K562 (cell line): ENCODE measurements at regions not wholly inside any gene's neighbourhood (a gene's known extent, or its start where the extent isn't known, plus 50 kb on each side); places are given as distances from the start of the nearest gene placed in this dataset.

ENCODE experiments used
- ATAC-seq: fragments of 200-7000 bp; cut with Tn5 transposase; 3 replicates; pipeline ENCODE4 v1.9.1; 2020; ENCODE audit warnings: moderate library complexity
- BruUV-seq: library from RNA; stranded (reverse); fragments of 400-500 nt; replicated peaks from 2 replicates; lab custom pipeline; 2021; lab: Mats Ljungman, UMichigan
- CTCF ChIA-PET: fragments of 300-600 bp; formaldehyde crosslinking; extraction: SDS; loops from one replicate; lab custom pipeline; 2021; ENCODE audit warnings: low intra/inter-chr PET ratio; lab: Yijun Ruan, JAX
- POLR2A ChIA-PET: fragments of 300-600, 350-650 bp; sonication (Branson Sonifier 250); formaldehyde crosslinking; extraction: SDS; loops from one replicate; lab custom pipeline; 2021; ENCODE audit warnings: antibody characterized with exemption, inconsistent platforms; lab: Yijun Ruan, JAX
- DNase-seq, 4 experiments: peaks; one replicate each; pipeline versions ENCODE4 v3.0.0 to v3.0.0-alpha.2; 2011 to 2018; ENCODE audit warnings: low spot score in 3 of 4, mixed read lengths in 3 of 4; ENCODE audit errors: extremely low read depth in 1 of 4
- FAIRE-seq: peaks from 2 replicates; lab custom pipeline; 2011; peaks lifted over from hg19 to GRCh38; lab: Jason Lieb, UNC
- H2AFZ ChIP-seq: 2 replicates; pipeline ENCODE4 v1.6.0; 2011; ENCODE audit warnings: low read depth, low read length, control low read depth, inconsistent platforms
- H3K27ac ChIP-seq: fragments of 200-600 bp; 3 replicates; pipeline ENCODE4 v1.8.0; 2011; ENCODE audit warnings: low read depth, mild to moderate bottlenecking, control low read depth, inconsistent platforms, low read length, moderate library complexity, mixed read lengths; ENCODE audit errors: extremely low read depth
- H3K27me3 ChIP-seq, 2 experiments: fragments of 300-600 bp in 1 of 2; 2 replicates in 1 of 2; 3 replicates in 1 of 2; pipeline versions ENCODE4 v1.6.0 to v1.8.0; 2011; ENCODE audit warnings: inconsistent platforms in 2 of 2, low read length in 2 of 2, mild to moderate bottlenecking in 1 of 2, mixed read lengths in 1 of 2, moderate library complexity in 1 of 2; ENCODE audit not compliant: control insufficient read depth in 2 of 2, insufficient read depth in 2 of 2
- H3K36me3 ChIP-seq: fragments of 300-600 bp; 3 replicates; pipeline ENCODE4 v1.8.0; 2011; ENCODE audit warnings: mild to moderate bottlenecking, low read length, inconsistent platforms; ENCODE audit not compliant: control insufficient read depth, insufficient read depth
- H3K4me1 ChIP-seq, 2 experiments: fragments of 200-600 bp in 1 of 2; replicated peaks in 1 of 2; 2 replicates in 1 of 2; 3 replicates in 1 of 2; pipeline versions ENCODE4 v1.5.1 to v1.8.0; 2011; ENCODE audit warnings: inconsistent platforms in 2 of 2, low read length in 2 of 2, mild to moderate bottlenecking in 1 of 2, mixed read lengths in 1 of 2, moderate library complexity in 1 of 2; ENCODE audit not compliant: control insufficient read depth in 2 of 2, insufficient read depth in 2 of 2
- H3K4me2 ChIP-seq: 2 replicates; pipeline ENCODE4 v1.6.1; 2011; ENCODE audit warnings: low read length, control low read depth, inconsistent platforms, mixed read lengths; ENCODE audit not compliant: insufficient read depth
- H3K4me3 ChIP-seq: fragments of 200-600 bp; sonication (generic), shearing (Covaris generic); 2 replicates; pipeline ENCODE4 v1.5.1; 2016; ENCODE audit warnings: control low read depth, inconsistent platforms
- H3K79me2 ChIP-seq: fragments of 200-600 bp; 3 replicates; pipeline ENCODE4 v1.8.0; 2011; ENCODE audit warnings: low read length, inconsistent platforms; ENCODE audit not compliant: control insufficient read depth, insufficient read depth
- H3K9ac ChIP-seq, 2 experiments: 2 replicates each; pipeline versions ENCODE4 v1.6.0 to v1.6.1; 2011; ENCODE audit warnings: low read depth in 2 of 2, low read length in 2 of 2, control low read depth in 1 of 2, inconsistent platforms in 1 of 2, mild to moderate bottlenecking in 1 of 2, mixed read lengths in 1 of 2; ENCODE audit not compliant: insufficient read depth in 1 of 2
- H3K9me1 ChIP-seq: one replicate; pipeline ENCODE4 v1.6.0; 2011; ENCODE audit warnings: inconsistent platforms, mild to moderate bottlenecking, low read length, moderate library complexity; ENCODE audit not compliant: control insufficient read depth, insufficient read depth
- H3K9me3 ChIP-seq: replicated peaks from 2 replicates; pipeline ENCODE4 v1.5.1; 2011; ENCODE audit warnings: low read depth, low read length, inconsistent platforms; ENCODE audit not compliant: control insufficient read depth, insufficient read depth
- H4K20me1 ChIP-seq: replicated peaks from 2 replicates; pipeline ENCODE4 v1.6.1; 2011; ENCODE audit warnings: low read length, inconsistent platforms, mixed read lengths; ENCODE audit not compliant: control insufficient read depth, insufficient read depth
- ARID1B ChIP-seq: fragments of 450-650 bp; IDR thresholded peaks from 2 replicates; pipeline ENCODE4 v1.6.1; 2016; ENCODE audit warnings: antibody characterized with exemption, mild to moderate bottlenecking, inconsistent platforms
- ARID3B ChIP-seq: fragments of 250-450 bp; sonication (Bioruptor Pico); IDR thresholded peaks from 2 replicates; pipeline ENCODE4 v1.4.0; 2020; ENCODE audit warnings: borderline replicate concordance
- GATA2 ChIP-seq: sonication (generic); formaldehyde crosslinking; IDR thresholded peaks from 2 replicates; pipeline ENCODE4 v1.4.0; 2020; ENCODE audit warnings: mild to moderate bottlenecking, missing genetic modification reagents
- PCBP1 ChIP-seq: fragments of 200-400 bp; formaldehyde crosslinking; IDR thresholded peaks from 2 replicates; pipeline ENCODE4 v1.6.1; 2018; ENCODE audit warnings: mild to moderate bottlenecking, low read depth, low read length; ENCODE audit not compliant: poor library complexity, severe bottlenecking
- USF1 ChIP-seq: sonication (generic); formaldehyde crosslinking; IDR thresholded peaks from 2 replicates; pipeline ENCODE4 v1.9.0; 2022; ENCODE audit warnings: mild to moderate bottlenecking, missing genetic modification reagents
- ZFP91 ChIP-seq: sonication (generic); formaldehyde crosslinking; IDR thresholded peaks from 2 replicates; pipeline ENCODE4 v1.8.0; 2022; ENCODE audit warnings: mild to moderate bottlenecking, missing genetic modification reagents
- ZNF212 ChIP-seq: fragments of 450-650 bp; formaldehyde crosslinking; IDR thresholded peaks from 2 replicates; pipeline ENCODE4 v1.4.0; 2020; ENCODE audit warnings: mild to moderate bottlenecking
- ZNF354B ChIP-seq: fragments of 250-450 bp; sonication (Bioruptor Pico); IDR thresholded peaks from 2 replicates; pipeline ENCODE4 v1.4.0; 2020
- whole genome bisulfite sequencing: fragments of 100-300 bp; shearing (Covaris generic); methylation state at CpG from one replicate; pipeline ENCODE4 v1.1.6; 2016; ENCODE audit warnings: low coverage, mixed read lengths; ENCODE audit not compliant: insufficient coverage; ENCODE audit errors: missing lambda C conversion rate; 5-methylcytosine and 5-hydroxymethylcytosine counted together
- in situ Hi-C: fragments of 300-500 bp; cut with MboI; formaldehyde crosslinking; loops from 4 replicates; pipeline ENCODE4 v1.15.0; 2018; ENCODE audit warnings: inconsistent platforms, mixed read lengths
- intact Hi-C: fragments of 100-400 bp; cut with micrococcal nuclease; formaldehyde crosslinking; loops from 2 replicates; pipeline ENCODE4 v1.14.2; 2022
- TF ChIP-seq, protein P1 (sequence below), 2 experiments: IDR thresholded peaks; 2 replicates each; pipeline ENCODE4 v1.6.1; 2012; ENCODE audit warnings: improper control_type of control experiment in 2 of 2, low read depth in 2 of 2, low read length in 2 of 2, borderline replicate concordance in 1 of 2

- Histone ChIP-seq H3K79me2 (no peaks in the 10 kb centered on the region), H3K27ac (no peak overlapping the region), H3K4me1 (no peaks in the 10 kb centered on the region), H3K9me3 (no peaks in the 10 kb centered on the region; the same call in 1 of the 2 replicates), H3K36me3 (no peaks in the 10 kb centered on the region), H2AFZ (no peak overlapping the region), H4K20me1 (no peaks in the 10 kb centered on the region), H3K9ac (no peak overlapping the region), H3K4me2 (no peak overlapping the region), H3K27me3 (no peaks in the 10 kb centered on the region), H3K9me1 (no peaks in the 10 kb centered on the region), H3K4me3 (no peak overlapping the region)
- no TSS peak for BruUV-seq
- ChIA-PET CTCF (no interaction called here), POLR2A (no interaction called here)
- in situ Hi-C loops: no loop called here
- TF ChIP-seq USF1 (CRISPR knock-in tag) (no peak), PCBP1 (no peak)
- intact Hi-C loops: no loop called here
- ATAC-seq: no peak
- no peak for DNase-seq
- 5% methylated on average over 2 of the region's 2 CpGs for WGBS
- FAIRE-seq: no peak
Measured at GRCh38 chr4:157838366-157838765, 334.5 kb downstream of the GASK1B start.

DNA sequence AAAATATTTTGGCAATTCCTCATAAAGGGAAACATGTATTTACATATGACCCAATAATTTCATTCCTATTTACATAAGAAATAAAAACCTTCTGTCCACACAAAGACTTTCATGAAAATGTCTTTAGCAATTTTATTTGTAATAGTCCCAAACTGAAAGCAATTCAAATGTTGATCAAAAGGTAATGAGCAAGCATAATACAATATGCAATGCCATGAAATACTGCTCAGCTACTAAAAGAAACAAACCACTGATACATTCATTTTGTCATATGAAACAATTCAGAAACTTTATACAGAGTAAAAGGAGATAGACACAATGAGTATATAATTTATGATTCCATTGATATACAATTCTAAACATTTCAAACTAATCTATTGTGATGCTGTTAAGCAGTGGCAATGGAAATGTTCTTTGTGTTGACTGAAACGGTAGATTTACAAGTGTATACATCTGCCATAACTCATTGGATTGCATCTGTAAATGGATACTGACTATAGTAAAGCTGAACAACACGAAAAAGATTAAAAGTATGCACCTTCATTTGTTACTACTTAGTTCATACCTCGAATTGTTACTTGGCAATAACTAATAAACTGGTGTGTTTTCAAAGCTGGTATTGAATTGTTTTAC is 335.6 kb downstream of the GASK1B start:
- BruUV-seq: no TSS peak
- Histone ChIP-seq H3K4me2 (no peak overlapping the region), H3K79me2 (no peaks in the 10 kb centered on the region), H3K4me1 (no peaks in the 10 kb centered on the region), H3K27me3 (no peaks in the 10 kb centered on the region), H3K27ac (no peak overlapping the region), H3K9ac (no peak overlapping the region), H4K20me1 (no peaks in the 10 kb centered on the region), H3K4me3 (no peak overlapping the region), H2AFZ (no peak overlapping the region), H3K36me3 (no peaks in the 10 kb centered on the region), H3K9me1 (no peaks in the 10 kb centered on the region), H3K9me3 (no peaks in the 10 kb centered on the region)
- ATAC-seq: no peak
- intact Hi-C loops (no loop called here), in situ Hi-C loops (no loop called here)
- ChIA-PET CTCF (no interaction called here), POLR2A (no interaction called here)
- WGBS: 0% methylated on average over 3 of the region's 3 CpGs
- no peak for FAIRE-seq
- no peak for DNase-seq
- TF ChIP-seq, protein P1, sequence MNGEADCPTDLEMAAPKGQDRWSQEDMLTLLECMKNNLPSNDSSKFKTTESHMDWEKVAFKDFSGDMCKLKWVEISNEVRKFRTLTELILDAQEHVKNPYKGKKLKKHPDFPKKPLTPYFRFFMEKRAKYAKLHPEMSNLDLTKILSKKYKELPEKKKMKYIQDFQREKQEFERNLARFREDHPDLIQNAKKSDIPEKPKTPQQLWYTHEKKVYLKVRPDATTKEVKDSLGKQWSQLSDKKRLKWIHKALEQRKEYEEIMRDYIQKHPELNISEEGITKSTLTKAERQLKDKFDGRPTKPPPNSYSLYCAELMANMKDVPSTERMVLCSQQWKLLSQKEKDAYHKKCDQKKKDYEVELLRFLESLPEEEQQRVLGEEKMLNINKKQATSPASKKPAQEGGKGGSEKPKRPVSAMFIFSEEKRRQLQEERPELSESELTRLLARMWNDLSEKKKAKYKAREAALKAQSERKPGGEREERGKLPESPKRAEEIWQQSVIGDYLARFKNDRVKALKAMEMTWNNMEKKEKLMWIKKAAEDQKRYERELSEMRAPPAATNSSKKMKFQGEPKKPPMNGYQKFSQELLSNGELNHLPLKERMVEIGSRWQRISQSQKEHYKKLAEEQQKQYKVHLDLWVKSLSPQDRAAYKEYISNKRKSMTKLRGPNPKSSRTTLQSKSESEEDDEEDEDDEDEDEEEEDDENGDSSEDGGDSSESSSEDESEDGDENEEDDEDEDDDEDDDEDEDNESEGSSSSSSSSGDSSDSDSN (IDR thresholded peaks at IDR 0.05; ENCODE audit: borderline replicate concordance in 1 of 2, low read depth in 2 of 2, low read length in 2 of 2): no peak
- TF ChIP-seq ARID1B (no peak), GATA2 (CRISPR knock-in tag) (no peak), ZNF354B (CRISPR knock-in tag) (no peak), ZFP91 (CRISPR knock-in tag) (no peak), ARID3B (CRISPR knock-in tag) (no peak), ZNF212 (CRISPR knock-in tag) (no peak)
